Activated naive CD4-positive, alpha-beta T cell treated with Interleukin-2 at 50 U/mL for 16 hours (primary cell): ENCODE measurements at regions not wholly inside any gene's neighbourhood (a gene's known extent, or its start where the extent isn't known, plus 50 kb on each side); places are given as distances from the start of the nearest gene placed in this dataset.

Experiments used
- DNase-seq: peaks from one replicate; pipeline ENCODE4 v3.0.0-alpha.2; 2020

GRCh38 chr22:49305966-49306631 is 521.6 kb downstream of the BRD1 start:
- DNase-seq = no peak

GRCh38 chr22:49305214-49305965 is 522.3 kb downstream of the BRD1 start:
- DNase-seq = peak; percentile 53

DNA sequence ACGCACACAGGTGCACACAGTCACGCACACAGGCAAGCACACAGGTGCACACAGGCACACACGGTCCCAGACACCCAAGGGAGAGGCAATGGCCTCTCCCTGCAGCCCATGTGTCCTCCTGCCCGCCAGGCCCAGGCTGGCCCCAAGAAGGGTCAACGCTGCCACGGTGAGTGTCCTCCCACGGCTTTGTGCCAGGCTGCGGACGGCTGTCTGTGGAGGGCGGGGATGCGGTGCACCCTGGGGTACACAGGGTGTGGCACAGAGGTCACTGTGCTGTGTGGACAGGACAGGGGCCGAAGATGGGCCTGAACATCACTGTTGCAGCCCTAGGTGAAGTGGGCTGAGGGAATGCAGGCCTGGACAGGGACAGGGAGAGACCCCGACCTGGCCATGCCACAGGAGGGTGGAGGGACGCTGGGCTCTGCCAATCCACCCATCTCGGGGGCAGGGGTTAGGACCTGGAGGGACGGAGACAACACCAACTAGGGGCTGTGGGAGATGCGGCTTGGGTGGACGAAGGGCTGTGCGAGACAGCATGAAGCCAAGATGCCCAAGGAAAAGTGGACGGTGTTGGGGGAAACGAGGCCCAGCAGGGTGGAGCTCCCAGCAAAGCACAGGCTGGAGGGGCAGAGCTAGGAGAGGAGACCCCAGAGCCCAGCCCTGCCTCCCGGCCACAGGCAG is 523.8 kb downstream of the BRD1 start:
- no peak for DNase-seq

DNA sequence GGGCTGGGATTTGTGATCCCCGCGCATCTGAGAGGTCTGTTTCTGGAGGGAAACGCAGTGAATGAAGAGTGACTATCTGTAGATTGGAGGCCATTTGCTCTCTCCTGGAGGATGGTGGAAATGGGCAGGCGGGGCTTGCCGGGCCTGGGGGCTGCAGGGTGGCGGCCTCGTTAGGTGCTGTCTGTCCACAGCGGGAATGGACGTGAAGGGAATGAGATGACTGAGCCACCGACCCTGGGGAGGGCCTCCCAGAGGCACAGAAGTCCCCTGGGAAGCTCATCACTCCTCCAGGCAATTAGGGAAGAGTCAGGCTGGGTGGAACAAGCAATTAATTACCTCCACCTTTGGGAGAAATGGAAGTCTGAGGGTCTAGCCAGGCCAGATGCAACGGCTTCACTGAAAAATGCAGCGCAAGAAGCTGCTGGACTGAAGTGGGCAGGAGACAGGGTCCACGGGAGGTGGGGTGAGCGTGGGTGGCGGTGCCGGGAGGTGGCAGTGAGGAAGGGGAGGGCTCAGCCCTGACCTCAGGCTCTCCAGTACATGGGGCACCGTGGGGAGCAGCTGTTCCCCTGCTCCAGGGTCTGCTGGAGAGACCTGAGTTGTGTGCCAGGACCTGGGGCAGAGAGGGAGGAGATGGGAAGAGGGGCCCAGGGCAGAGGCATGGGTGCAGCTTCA is 524.5 kb downstream of the BRD1 start:
- DNase-seq = no peak

DNA sequence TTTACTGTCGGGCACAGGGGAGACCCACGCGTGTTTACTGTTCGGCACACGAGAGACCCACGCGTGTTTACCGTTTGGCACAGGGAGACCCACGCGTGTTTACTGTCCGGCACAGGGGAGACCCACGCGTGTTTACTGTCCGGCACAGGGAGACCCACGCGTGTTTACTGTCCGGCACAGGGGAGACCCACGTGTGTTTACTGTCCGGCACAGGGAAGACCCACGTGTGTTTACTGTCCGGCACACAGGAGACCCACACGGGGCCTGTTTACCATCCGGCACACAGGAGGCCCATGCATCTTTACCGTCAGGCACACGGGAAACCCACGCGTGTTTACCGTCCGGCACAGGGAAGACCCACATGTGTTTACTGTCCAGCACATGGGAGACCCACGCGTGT is 525.1 kb downstream of the BRD1 start:
- no peak for DNase-seq

- DNase-seq = no peak
These were observed 525.6 kb downstream of the BRD1 start for GRCh38 chr22:49302150-49302460.

- no peak for DNase-seq
These were observed 526.1 kb downstream of the BRD1 start for GRCh38 chr22:49301398-49302149.

DNA sequence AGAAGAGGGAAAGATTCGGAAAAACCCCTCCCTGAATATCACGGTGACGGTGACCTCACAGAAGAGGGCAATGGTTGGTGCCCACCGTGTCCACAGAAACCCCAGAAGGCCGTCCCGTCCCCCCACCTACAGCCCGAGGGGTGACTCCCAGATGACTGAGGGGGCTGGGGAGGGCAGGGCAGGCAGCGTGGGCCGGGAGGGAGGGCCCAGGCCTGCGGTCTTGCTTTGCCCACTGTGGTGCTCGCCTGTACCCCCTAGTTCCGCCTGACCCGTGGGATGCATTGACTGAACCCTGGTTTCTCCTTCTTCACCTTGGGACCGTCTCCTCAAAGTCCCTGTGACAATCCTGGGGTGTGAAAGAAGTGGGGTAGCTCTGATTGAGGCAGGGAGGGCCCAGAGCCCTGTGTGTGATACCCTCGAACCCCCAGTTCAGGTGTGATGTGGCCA is 526.7 kb downstream of the BRD1 start:
- DNase-seq = no peak

- no peak for DNase-seq
These were observed 527.4 kb downstream of the BRD1 start for GRCh38 chr22:49300241-49300640.

- DNase-seq = no peak
These were observed 527.8 kb downstream of the BRD1 start for GRCh38 chr22:49299821-49300231.

DNA sequence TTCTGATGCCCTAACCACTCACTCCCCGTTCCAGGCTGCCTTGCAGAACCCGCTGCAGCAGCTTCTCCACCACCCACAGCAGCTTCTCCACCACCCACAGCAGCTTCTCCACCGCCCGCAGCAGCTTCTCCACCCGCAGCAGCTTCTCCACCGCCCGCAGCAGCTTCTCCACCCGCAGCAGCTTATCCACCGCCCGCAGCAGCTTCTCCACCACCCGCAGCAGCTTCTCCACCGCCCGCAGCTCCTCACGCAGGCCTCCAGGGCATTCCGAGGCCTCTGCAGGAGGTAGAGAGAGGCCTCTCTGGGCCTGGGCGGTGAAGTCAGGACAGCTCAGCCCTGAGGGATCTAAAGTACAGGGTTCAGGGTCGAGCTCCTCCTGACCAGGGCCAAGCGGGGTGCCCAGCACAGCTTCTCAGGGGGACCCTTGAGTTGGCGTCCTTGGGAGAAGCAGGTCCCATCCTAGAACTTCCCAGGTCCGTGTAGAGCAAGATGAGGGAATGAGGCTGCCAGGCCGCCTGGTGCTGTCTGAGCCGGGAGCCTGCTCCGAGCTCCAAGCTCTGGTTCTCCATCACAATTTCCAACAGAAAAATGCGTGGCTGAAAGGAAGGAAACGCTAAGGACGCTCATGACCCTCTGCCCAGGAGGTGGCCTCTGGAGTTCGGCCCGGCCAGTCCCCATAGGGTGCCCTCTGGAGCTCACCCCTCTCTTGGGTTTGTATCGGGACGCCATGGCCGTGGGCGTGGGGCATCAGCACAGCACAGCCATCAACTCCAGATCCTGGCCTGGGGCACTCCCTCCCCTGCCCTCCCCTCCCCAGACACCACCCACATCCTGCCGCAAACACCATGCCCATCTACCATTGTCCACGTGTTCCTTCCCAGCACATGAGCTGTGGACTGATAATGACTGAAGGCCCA is 528.6 kb downstream of the BRD1 start:
- no peak for DNase-seq

- DNase-seq = no peak
These were observed 529.6 kb downstream of the BRD1 start for GRCh38 chr22:49297871-49298721.

GRCh38 chr22:49297286-49297870 is 530.3 kb downstream of the BRD1 start:
- DNase-seq = no peak

GRCh38 chr22:49296561-49296960 is 531.1 kb downstream of the BRD1 start:
- DNase-seq = no peak

GRCh38 chr22:49295851-49296560 is 531.7 kb downstream of the BRD1 start:
- no peak for DNase-seq

- DNase-seq = no peak
These were observed 532.3 kb downstream of the BRD1 start for GRCh38 chr22:49295465-49295743.

DNA sequence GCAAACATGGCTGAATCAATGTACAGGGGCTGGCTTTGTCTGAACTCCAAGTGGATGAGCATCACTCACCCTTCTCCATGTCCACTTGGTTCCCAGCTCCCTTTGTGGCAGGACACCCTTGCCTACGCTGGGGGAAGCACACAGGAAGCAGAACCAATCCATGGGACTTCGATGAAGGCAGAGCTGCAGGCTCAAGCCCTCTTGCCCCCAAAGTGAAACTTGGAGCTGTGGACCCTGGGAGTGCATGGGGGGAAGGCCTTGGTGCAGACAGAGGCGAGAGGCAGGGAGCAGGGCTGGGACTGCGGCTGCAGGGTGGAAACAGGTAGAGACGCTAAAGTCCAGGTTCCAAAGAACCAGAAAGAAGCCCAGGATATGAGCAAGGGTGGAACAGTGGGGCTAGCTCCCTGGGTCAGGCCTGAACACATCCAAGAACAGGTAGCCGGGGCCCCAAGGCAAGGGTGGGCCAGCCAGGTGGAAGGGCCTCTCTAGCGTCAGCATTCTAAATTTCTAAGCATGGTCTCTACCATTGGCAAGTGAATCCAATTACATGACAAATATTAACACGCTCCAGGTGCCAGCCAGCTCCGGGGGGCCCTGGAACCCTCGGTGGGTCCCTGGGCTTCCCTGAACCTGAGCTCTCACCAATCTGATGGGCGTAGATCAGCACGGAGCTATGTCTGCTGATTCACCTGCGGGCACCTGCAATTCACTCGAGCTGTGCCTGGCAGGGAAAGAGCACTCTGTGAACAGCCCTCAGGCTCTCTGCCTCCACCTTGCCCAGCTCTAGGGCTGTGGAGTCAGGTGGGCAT is 532.8 kb downstream of the BRD1 start:
- no peak for DNase-seq

DNA sequence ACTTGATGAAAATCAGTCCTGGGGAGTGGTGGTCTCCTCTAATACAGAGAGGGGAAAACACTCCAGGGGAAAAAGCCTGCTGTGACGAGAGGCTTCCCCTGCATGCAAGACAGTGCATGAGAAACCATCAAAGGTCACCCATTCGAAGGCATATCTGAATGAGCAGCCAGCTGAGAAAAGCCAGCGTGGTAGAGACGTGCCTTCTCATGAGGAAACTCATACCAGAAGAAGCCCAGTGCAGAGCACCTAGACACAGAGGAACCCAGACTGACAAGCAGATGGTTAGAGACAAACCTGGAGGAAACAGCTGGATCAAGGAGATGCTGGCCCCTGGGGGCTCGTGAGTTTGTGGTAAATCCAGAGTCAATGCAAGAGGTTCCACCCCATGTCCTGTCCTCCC is 534.8 kb downstream of the BRD1 start:
- DNase-seq = no peak

DNA sequence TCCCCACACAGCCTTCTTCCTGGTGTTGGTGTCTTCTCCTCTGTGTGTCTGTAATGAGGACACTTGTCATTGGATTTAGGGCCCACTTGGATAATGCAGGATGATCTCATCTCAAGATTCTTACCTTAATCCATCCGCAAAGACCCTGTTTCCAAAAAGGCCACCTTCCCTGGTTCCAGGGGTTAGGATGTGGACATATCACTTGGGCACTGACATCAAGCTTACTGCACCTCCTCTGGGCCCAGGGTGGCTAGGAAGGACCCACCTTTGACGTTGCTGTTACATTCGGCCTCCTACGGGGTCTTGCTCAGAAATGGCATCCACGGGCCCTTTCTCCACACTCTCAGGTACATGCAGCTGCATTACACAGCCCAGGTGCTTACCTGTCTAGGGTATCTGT is 535.9 kb downstream of the BRD1 start:
- DNase-seq = no peak
